Mucosa of rectum (tissue), 2 donors: ENCODE measurements at regions not wholly inside any gene's neighbourhood (a gene's known extent, or its start where the extent isn't known, plus 50 kb on each side); places are given as distances from the start of the nearest gene placed in this dataset.
"Not testable (repeated sequence)": the region's sequence is repeated elsewhere in the genome, so short reads cannot be mapped to it uniquely, and the experiment has no call there.

ENCODE experiments used
- H3K27ac ChIP-seq, 2 donors: one replicate each; pipeline ENCODE4 v1.7.0; 2013; ENCODE audit warnings: inconsistent platforms in 2 of 2, low read depth in 2 of 2, low read length in 2 of 2
- H3K27me3 ChIP-seq, 2 donors: one replicate each; pipeline ENCODE4 v1.7.0; 2013; ENCODE audit warnings: low read length in 2 of 2; ENCODE audit not compliant: control insufficient read depth in 2 of 2, insufficient read depth in 2 of 2
- H3K36me3 ChIP-seq, 2 donors: one replicate each; pipeline ENCODE4 v1.7.0; 2013; ENCODE audit warnings: low read length in 2 of 2; ENCODE audit not compliant: control insufficient read depth in 2 of 2, insufficient read depth in 2 of 2
- H3K4me1 ChIP-seq, 2 donors: one replicate each; pipeline ENCODE4 v1.7.0; 2013; ENCODE audit warnings: low read length in 2 of 2, mild to moderate bottlenecking in 1 of 2; ENCODE audit not compliant: control insufficient read depth in 2 of 2, insufficient read depth in 2 of 2
- H3K4me3 ChIP-seq, 2 donors: one replicate each; pipeline ENCODE4 v1.7.0; 2013; ENCODE audit warnings: low read length in 2 of 2
- H3K9ac ChIP-seq, 2 donors: one replicate each; pipeline ENCODE4 v1.7.0; 2013; ENCODE audit warnings: low read length in 2 of 2, low read depth in 1 of 2, mild to moderate bottlenecking in 1 of 2
- H3K9me3 ChIP-seq, 2 donors: one replicate each; pipeline ENCODE4 v1.7.0; 2013; ENCODE audit warnings: low read length in 2 of 2; ENCODE audit not compliant: control insufficient read depth in 2 of 2
- donor health status: healthy.
- donor health status: Normal muscosa, but diverticular disease.

DNA sequence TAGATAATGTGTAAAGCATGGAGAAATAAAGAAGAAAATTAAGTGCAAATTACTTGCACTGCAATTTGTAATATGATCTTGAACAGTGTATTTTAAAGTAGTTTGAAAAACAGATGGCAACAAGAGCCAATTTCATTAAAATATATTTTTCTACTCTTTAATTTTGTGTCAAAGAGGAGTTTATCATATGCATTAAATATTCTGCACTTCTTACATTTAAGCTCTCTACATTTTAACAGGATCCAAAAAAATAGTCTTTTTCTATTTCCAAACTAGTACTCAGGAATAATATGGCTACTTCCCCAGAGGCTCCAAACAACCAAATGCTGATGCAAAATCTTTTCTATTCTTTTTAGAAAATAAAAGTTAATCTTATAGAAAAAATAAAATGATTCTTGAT is 1221.5 kb downstream of the FSCB start:
- Histone ChIP-seq H3K4me1 (no peaks in the 10 kb centered on the region), H3K27ac (no peak overlapping the region), H3K9me3 (no peaks in the 10 kb centered on the region), H3K9ac (no peak overlapping the region), H3K4me3 (no peak overlapping the region), H3K36me3 (no peaks in the 10 kb centered on the region), H3K27me3 (no peaks in the 10 kb centered on the region)

DNA sequence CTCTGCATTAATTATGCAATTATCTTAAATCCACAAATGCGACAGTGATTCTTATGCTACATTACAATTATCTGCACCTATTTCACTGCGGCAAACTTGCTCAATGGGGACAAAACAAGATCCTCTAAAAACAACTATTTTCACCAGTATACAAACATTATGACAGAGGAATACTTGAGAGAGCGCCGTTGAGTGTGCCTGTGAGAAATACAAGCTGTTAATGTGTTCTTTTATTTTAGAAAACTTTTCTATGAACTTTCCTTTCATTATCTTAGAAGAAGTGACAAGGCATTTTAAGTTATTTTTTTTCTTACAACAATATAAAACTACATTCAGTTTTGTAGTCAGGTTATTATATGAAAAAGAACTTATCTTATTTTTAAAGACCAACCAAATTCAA is 1247.0 kb downstream of the FSCB start:
- Histone ChIP-seq H3K27me3 (no peaks in the 10 kb centered on the region), H3K9me3 (no peaks in the 10 kb centered on the region), H3K4me1 (no peaks in the 10 kb centered on the region), H3K9ac (no peak overlapping the region), H3K4me3 (no peak overlapping the region), H3K27ac (no peak overlapping the region), H3K36me3 (no peaks in the 10 kb centered on the region)

DNA sequence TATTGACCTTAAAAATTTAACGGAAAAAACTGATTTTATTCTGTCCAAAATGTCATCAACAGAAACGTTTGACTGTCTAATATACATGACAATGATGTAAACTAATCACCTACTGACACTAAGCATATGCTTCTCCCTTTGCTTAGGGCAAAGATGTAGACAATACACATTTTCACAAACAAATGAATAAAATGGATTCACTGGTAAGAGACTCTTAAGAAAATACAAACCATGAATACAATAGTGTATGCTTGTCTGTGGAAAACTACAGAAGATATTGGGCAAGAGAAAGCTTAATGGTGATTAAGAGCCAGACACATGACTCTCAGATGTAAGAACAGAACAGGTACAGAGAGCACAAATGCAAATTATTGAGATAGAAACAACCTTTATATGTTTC is 1248.7 kb downstream of the FSCB start:
- Histone ChIP-seq H3K4me3 (no peak overlapping the region), H3K27ac (no peak overlapping the region), H3K4me1 (no peaks in the 10 kb centered on the region), H3K27me3 (no peaks in the 10 kb centered on the region), H3K36me3 (no peaks in the 10 kb centered on the region), H3K9me3 (no peaks in the 10 kb centered on the region), H3K9ac (no peak overlapping the region)

DNA sequence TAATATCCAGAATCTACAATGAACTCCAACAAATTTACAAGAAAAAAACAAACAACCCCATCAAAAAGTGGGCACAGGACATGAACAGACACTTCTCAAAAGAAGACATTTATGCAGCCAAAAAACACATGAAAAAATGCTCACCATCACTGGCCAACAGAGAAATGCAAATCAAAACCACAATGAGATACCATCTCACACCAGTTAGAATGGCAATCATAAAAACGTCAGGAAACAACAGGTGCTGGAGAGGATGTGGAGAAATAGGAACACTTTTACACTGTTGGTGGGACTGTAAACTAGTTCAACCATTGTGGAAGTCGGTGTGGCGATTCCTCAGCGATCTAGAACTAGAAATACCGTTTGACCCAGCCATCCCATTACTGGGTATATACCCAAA is 1250.1 kb downstream of the FSCB start:
- H3K9me3 ChIP-seq, H3K9ac ChIP-seq, H3K36me3 ChIP-seq, H3K27me3 ChIP-seq, H3K27ac ChIP-seq, H3K4me3 ChIP-seq, H3K4me1 ChIP-seq: not testable (repeated sequence)

- no peaks in the 10 kb centered on the region for H3K27me3 ChIP-seq
- H3K4me1 ChIP-seq = no peaks in the 10 kb centered on the region
- H3K36me3 ChIP-seq = no peaks in the 10 kb centered on the region
- H3K9me3 ChIP-seq = no peaks in the 10 kb centered on the region
- H3K4me3 ChIP-seq = no peak overlapping the region
- no peak overlapping the region for H3K27ac ChIP-seq
- no peak overlapping the region for H3K9ac ChIP-seq
These were observed 1254.2 kb downstream of the FSCB start for GRCh38 chr14:43252866-43253265.

DNA sequence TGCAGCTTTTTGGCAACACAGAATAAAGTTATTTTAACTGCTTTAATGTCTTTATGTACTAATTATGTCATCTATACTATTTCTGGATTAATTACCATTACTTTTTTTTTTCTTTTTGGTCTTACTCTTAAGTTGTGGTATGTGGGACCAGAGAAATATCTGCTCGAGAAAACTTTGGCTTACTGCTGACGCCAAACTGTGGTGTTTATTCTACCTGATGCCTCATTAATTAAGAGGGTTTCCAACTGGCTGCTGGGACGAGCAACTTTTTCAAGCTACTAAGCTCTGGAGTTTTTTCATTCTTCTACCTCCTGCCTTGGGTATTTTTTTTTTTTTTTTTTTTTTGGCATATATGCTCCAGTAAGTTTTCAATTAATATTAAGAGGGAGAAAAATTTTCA is 1257.5 kb downstream of the FSCB start:
- Histone ChIP-seq H3K27me3 (no peaks in the 10 kb centered on the region), H3K36me3 (no peaks in the 10 kb centered on the region), H3K9me3 (no peaks in the 10 kb centered on the region)

DNA sequence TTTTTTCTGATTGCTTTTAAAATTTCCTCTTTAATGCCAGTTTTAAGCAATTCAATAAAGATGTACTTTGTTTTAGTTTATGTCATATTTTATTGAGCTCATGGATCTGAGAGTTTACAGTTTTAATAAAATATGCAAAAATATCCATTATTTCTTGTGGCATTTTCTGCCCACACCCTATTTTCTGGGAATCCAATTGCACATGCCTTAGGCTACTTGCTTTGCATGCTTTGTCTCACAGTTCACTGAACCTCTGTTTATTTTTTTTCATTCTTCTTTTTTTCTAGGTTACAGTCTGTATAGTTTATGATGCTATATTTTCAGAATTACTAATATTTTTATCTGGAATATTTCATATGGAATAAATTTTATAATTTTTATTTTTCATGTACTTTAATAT is 1258.0 kb downstream of the FSCB start:
- H3K4me3 ChIP-seq = no peak overlapping the region
- H3K27me3 ChIP-seq = no peaks in the 10 kb centered on the region
- H3K9me3 ChIP-seq = no peaks in the 10 kb centered on the region
- no peak overlapping the region for H3K27ac ChIP-seq
- no peaks in the 10 kb centered on the region for H3K36me3 ChIP-seq
- H3K9ac ChIP-seq = no peak overlapping the region
- H3K4me1 ChIP-seq = no peaks in the 10 kb centered on the region

More for the DNA sequence above, 1257.5 kb downstream of the FSCB start:
- Histone ChIP-seq H3K4me1 (no peaks in the 10 kb centered on the region), H3K4me3 (no peak overlapping the region), H3K27ac (no peak overlapping the region), H3K9ac (no peak overlapping the region)

DNA sequence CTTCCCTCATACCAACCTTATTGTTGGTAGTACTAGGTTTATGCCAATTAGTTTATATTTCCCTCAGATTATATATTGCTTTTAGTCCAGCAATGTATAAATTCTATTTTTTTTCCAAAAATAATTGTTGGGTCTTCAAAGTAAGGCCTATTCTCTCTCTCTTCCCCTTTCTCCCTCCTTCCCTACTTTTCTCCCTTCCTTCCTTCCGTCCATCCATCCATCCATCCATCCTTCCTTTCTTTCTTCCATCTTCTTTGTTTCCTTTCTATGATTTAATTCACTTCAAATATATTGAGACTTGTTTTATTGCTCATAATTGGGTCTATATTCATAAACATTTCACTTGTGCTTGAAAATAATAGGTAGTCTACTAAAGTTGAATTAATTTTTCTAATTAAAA is 1259.2 kb downstream of the FSCB start:
- Histone ChIP-seq H3K36me3 (no peaks in the 10 kb centered on the region), H3K27me3 (no peaks in the 10 kb centered on the region), H3K4me1 (no peaks in the 10 kb centered on the region), H3K4me3 (no peak overlapping the region), H3K9ac (no peak overlapping the region), H3K27ac (no peak overlapping the region), H3K9me3 (no peaks in the 10 kb centered on the region)

DNA sequence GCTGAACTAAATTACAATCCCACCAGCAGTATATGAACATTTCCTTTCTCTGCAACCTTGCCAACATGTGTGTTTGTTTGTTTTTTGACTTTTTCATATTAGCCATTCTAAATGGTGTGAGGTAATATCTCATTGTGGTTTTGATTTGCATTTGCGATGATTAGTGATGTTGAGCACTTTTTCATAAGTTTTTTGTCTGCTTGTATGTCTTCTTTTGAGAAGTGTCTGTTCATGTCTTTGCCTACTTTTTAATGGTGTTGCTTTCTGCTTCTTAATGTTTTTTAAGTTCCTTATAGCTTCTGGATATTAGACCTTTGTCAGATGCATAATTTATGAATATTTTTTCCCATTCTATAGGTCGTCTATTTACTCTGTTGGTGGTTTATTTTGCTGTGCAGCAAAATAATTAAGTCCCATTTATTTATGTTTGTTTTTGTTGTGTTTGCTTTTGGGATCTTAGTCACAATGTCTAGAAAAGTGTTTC is 1262.9 kb downstream of the FSCB start:
- Histone ChIP-seq H3K9me3 (no peaks in the 10 kb centered on the region), H3K27me3 (no peaks in the 10 kb centered on the region), H3K9ac (no peak overlapping the region), H3K36me3 (no peaks in the 10 kb centered on the region), H3K4me3 (no peak overlapping the region), H3K4me1 (no peaks in the 10 kb centered on the region), H3K27ac (no peak overlapping the region)

GRCh38 chr14:43243168-43243567 is 1263.9 kb downstream of the FSCB start:
- Histone ChIP-seq H3K9me3 (no peaks in the 10 kb centered on the region), H3K4me1 (no peaks in the 10 kb centered on the region), H3K4me3 (no peak overlapping the region), H3K27ac (no peak overlapping the region), H3K9ac (no peak overlapping the region), H3K27me3 (no peaks in the 10 kb centered on the region), H3K36me3 (no peaks in the 10 kb centered on the region)

DNA sequence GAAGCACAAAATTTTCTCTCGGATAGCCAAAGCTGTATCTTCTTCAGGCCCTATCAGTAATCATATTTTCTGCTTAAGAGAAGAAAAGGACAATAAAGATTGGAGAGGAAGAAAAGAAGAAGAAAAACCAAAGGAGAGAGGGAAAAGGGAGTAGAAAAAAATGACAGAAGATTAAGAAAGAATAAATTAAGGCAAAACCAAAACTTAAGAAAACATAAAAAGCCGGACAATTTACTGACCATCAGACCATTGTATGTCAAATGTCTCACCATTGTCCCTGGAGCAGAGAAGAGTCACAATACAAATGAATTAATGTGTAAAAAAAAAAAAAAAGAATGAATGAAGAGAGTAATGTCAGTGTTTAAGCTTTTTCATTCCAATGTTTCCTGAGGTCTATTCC is 1274.8 kb downstream of the FSCB start:
- no peaks in the 10 kb centered on the region for H3K4me1 ChIP-seq
- no peak overlapping the region for H3K9ac ChIP-seq
- no peak overlapping the region for H3K4me3 ChIP-seq
- H3K36me3 ChIP-seq = no peaks in the 10 kb centered on the region
- H3K9me3 ChIP-seq = no peaks in the 10 kb centered on the region
- no peaks in the 10 kb centered on the region for H3K27me3 ChIP-seq
- no peak overlapping the region for H3K27ac ChIP-seq
